Endothelial cell of umbilical vein (primary cell): ENCODE measurements at regions not wholly inside any gene's neighbourhood (a gene's known extent, or its start where the extent isn't known, plus 50 kb on each side); places are given as distances from the start of the nearest gene placed in this dataset.

ENCODE experiments used
- BruUV-seq: library from RNA; stranded (reverse); fragments of 400-500 nt; replicated peaks from 2 replicates; lab custom pipeline; 2021; lab: Mats Ljungman, UMichigan
- CTCF ChIA-PET: fragments of 300-600, 350-600 bp; sonication (Branson Sonifier 250); formaldehyde crosslinking; loops from one replicate; lab custom pipeline; 2021; ENCODE audit warnings: antibody characterized with exemption, inconsistent platforms; lab: Charles Lee
- POLR2A ChIA-PET: fragments of 300-600, 350-600 bp; sonication (Branson Sonifier 250); formaldehyde crosslinking; loops from one replicate; lab custom pipeline; 2021; ENCODE audit warnings: antibody characterized with exemption, inconsistent platforms; lab: Charles Lee
- DNase-seq: peaks from one replicate; pipeline ENCODE4 v3.0.0-alpha.2; 2011; ENCODE audit warnings: low read depth, low spot score
- FAIRE-seq: peaks from 2 replicates; lab custom pipeline; 2011; peaks lifted over from hg19 to GRCh38; lab: Jason Lieb, UNC
- H2AFZ ChIP-seq: 2 replicates; pipeline ENCODE4 v1.6.0; 2012; ENCODE audit warnings: low read depth, low read length, control low read depth, inconsistent platforms
- H3K27ac ChIP-seq: 2 replicates; pipeline ENCODE4 v1.5.1; 2011; ENCODE audit warnings: low read depth, mild to moderate bottlenecking, control low read depth, low read length, moderate library complexity; ENCODE audit not compliant: insufficient read depth
- H3K27me3 ChIP-seq, 2 experiments: 2 replicates each; pipeline versions ENCODE4 v1.6.0 to v1.6.1; 2011; ENCODE audit warnings: low read length in 2 of 2, mixed read lengths in 1 of 2; ENCODE audit not compliant: control insufficient read depth in 2 of 2, insufficient read depth in 2 of 2
- H3K36me3 ChIP-seq, 2 experiments: 2 replicates in 1 of 2; 3 replicates in 1 of 2; pipeline ENCODE4 v1.5.1; 2011; ENCODE audit warnings: low read length in 2 of 2, mild to moderate bottlenecking in 1 of 2, moderate library complexity in 1 of 2; ENCODE audit not compliant: control insufficient read depth in 2 of 2, insufficient read depth in 2 of 2; ENCODE audit errors: extremely low read depth in 1 of 2
- H3K4me1 ChIP-seq: 3 replicates; pipeline ENCODE4 v1.5.1; 2011; ENCODE audit warnings: mild to moderate bottlenecking, low read length; ENCODE audit not compliant: control insufficient read depth, insufficient read depth; ENCODE audit errors: extremely low read depth
- H3K4me2 ChIP-seq: 2 replicates; pipeline ENCODE4 v1.6.1; 2011; ENCODE audit warnings: low read length, control low read depth, mixed read lengths; ENCODE audit not compliant: insufficient read depth
- H3K4me3 ChIP-seq, 3 experiments: fragments of 200-600 bp in 1 of 3; sonication (generic), shearing (Covaris generic) in 1 of 3; replicated peaks in 1 of 3; 2 replicates each; pipeline ENCODE4 v1.5.1; 2011 to 2016; ENCODE audit warnings: control low read depth in 3 of 3, low read length in 3 of 3, mild to moderate bottlenecking in 2 of 3, inconsistent platforms in 1 of 3, low read depth in 1 of 3, moderate library complexity in 1 of 3; ENCODE audit not compliant: insufficient read depth in 1 of 3
- H3K79me2 ChIP-seq: 2 replicates; pipeline ENCODE4 v1.6.0; 2012; ENCODE audit warnings: low read length, inconsistent platforms; ENCODE audit not compliant: control insufficient read depth, insufficient read depth
- H3K9ac ChIP-seq: replicated peaks from 2 replicates; pipeline ENCODE3; 2011; ENCODE audit warnings: low read length, control low read depth; ENCODE audit not compliant: insufficient read depth; ENCODE audit errors: extremely low read depth
- H3K9me1 ChIP-seq: replicated peaks from 3 replicates; pipeline ENCODE4 v1.6.0; 2011; ENCODE audit warnings: mild to moderate bottlenecking, low read length; ENCODE audit not compliant: control insufficient read depth, insufficient read depth; ENCODE audit errors: extremely low read depth
- H3K9me3 ChIP-seq: replicated peaks from 2 replicates; pipeline ENCODE4 v1.5.1; 2012; ENCODE audit warnings: low read length, inconsistent platforms; ENCODE audit not compliant: control insufficient read depth, insufficient read depth
- H4K20me1 ChIP-seq: replicated peaks from 2 replicates; pipeline ENCODE3; 2011; ENCODE audit warnings: mild to moderate bottlenecking, low read length; ENCODE audit not compliant: control insufficient read depth, insufficient read depth; ENCODE audit errors: extremely low read depth
- CTCF ChIP-seq, 2 donors: IDR thresholded peaks; 1 replicate in 1 of 2; 2 replicates in 1 of 2; pipeline ENCODE4 v1.5.1; 2011; ENCODE audit warnings: low read length in 2 of 2, mild to moderate bottlenecking in 2 of 2, moderate library complexity in 2 of 2, control low read depth in 1 of 2, inconsistent platforms in 1 of 2, low read depth in 1 of 2; ENCODE audit not compliant: insufficient read depth in 1 of 2; ENCODE audit errors: extremely low read depth in 1 of 2
- EZH2 ChIP-seq: IDR thresholded peaks from 2 replicates; pipeline ENCODE4 v1.6.1; 2012; ENCODE audit warnings: borderline replicate concordance, low read depth, mild to moderate bottlenecking, moderate library complexity, low read length, inconsistent platforms; ENCODE audit not compliant: severe bottlenecking
- FOS ChIP-seq: IDR thresholded peaks from 2 replicates; pipeline ENCODE4 v1.6.1; 2011; ENCODE audit warnings: mild to moderate bottlenecking, low read length, moderate library complexity, borderline replicate concordance; ENCODE audit not compliant: insufficient read depth
- GATA2 ChIP-seq: IDR thresholded peaks from 2 replicates; pipeline ENCODE4 v1.7.0; 2011; ENCODE audit warnings: low read depth, mild to moderate bottlenecking, moderate library complexity, mixed read lengths, low read length; ENCODE audit not compliant: insufficient read length, insufficient read depth
- JUN ChIP-seq: IDR thresholded peaks from 2 replicates; pipeline ENCODE4 v1.6.1; 2011; ENCODE audit warnings: borderline replicate concordance, low read depth; ENCODE audit not compliant: insufficient read length, insufficient read depth
- MAX ChIP-seq: IDR thresholded peaks from 2 replicates; pipeline ENCODE4 v1.6.1; 2011; ENCODE audit not compliant: insufficient read depth, insufficient read length
- MYC ChIP-seq: IDR thresholded peaks from one replicate; pipeline ENCODE4 v1.6.1; 2011; ENCODE audit warnings: mild to moderate bottlenecking, low read depth, low read length
- POLR2A ChIP-seq: IDR thresholded peaks from 2 replicates; pipeline ENCODE4 v1.6.1; 2012; ENCODE audit warnings: low read depth, mild to moderate bottlenecking, control low read depth, low read length
- POLR2AphosphoS5 ChIP-seq: IDR thresholded peaks from 2 replicates; pipeline ENCODE4 v1.6.1; 2012; ENCODE audit warnings: low read depth, mild to moderate bottlenecking, control low read depth, low read length, moderate library complexity; ENCODE audit not compliant: insufficient read depth
- dilution Hi-C: fragments of 300-500 bp; cut with MboI; formaldehyde crosslinking; loops from one replicate; pipeline ENCODE4 v1.15.0; 2019; ENCODE audit warnings: low sequenced_read_pairs; ENCODE audit not compliant: extremely low pct_ligation_motif_present
- intact Hi-C: fragments of 100-400 bp; cut with micrococcal nuclease; formaldehyde crosslinking; loops from one replicate; pipeline ENCODE4 v1.10.0; 2022

- Histone ChIP-seq H3K36me3 (no peaks in the 10 kb centered on the region), H3K27me3 (peaks cover 0 to 5% of the 10 kb centered on the region in 2 experiments), H3K4me3 (no peak overlapping the region), H3K4me1 (no peaks in the 10 kb centered on the region), H4K20me1 (no peaks in the 10 kb centered on the region), H3K4me2 (no peak overlapping the region), H3K27ac (no peak overlapping the region), H3K9me1 (no peaks in the 10 kb centered on the region), H3K9me3 (no peaks in the 10 kb centered on the region), H3K79me2 (no peaks in the 10 kb centered on the region), H2AFZ (no peak overlapping the region), H3K9ac (no peak overlapping the region)
- POLR2A ChIA-PET = no interaction called here
- dilution Hi-C loops = no loop called here
- DNase-seq (no peak), FAIRE-seq (no peak)
- TF ChIP-seq MAX (no peak), POLR2AphosphoS5 (no peak), FOS (no peak), POLR2A (no peak), EZH2 (no peak), MYC (no peak), JUN (no peak), CTCF (IDR thresholded peaks at IDR 0.05; ENCODE audit: extremely low read depth in 1 of 2, insufficient read depth in 1 of 2, low read depth in 1 of 2, low read length in 2 of 2) (no peak), GATA2 (no peak)
- intact Hi-C loops = loop anchor here (5.0 kb wide), 1 partner anchor 304 kb away; no protein-coding TSS in a partner anchor
- CTCF ChIA-PET = no interaction called here
- no TSS peak for BruUV-seq
These were observed 186.2 kb downstream of the CYP26B1 start for GRCh38 chr2:71961289-71962027.
